OCI-LY3 (cell line): ENCODE measurements at regions not wholly inside any gene's neighbourhood (a gene's known extent, or its start where the extent isn't known, plus 50 kb on each side); places are given as distances from the start of the nearest gene placed in this dataset.

Experiments used
- H2AFZ ChIP-seq: fragments of 200-600, 300-600 bp; shearing (Covaris generic); 2 replicates; pipeline ENCODE4 v1.6.0; 2014; ENCODE audit warnings: antibody characterized with exemption, low read depth, low read length
- H3K27ac ChIP-seq: fragments of 200-600, 300-600 bp; sonication (generic); 2 replicates; pipeline ENCODE4 v1.5.1; 2014; ENCODE audit warnings: mild to moderate bottlenecking, low read length, moderate library complexity, mixed read lengths
- H3K27me3 ChIP-seq: fragments of 200-600, 300-600 bp; sonication (generic); 2 replicates; pipeline ENCODE4 v1.6.1; 2014; ENCODE audit warnings: low read depth, low read length, mixed read lengths
- H3K36me3 ChIP-seq: fragments of 200-600, 300-600 bp; sonication (generic); replicated peaks from 2 replicates; pipeline ENCODE3; 2014; ENCODE audit warnings: low read depth, low read length, mixed read lengths
- H3K4me1 ChIP-seq: fragments of 300-600, 200-600 bp; sonication (generic); 2 replicates; pipeline ENCODE4 v1.6.1; 2014; ENCODE audit warnings: low read length, mixed read lengths
- H3K4me2 ChIP-seq: fragments of 200-600, 300-600 bp; sonication (generic); 2 replicates; pipeline ENCODE4 v1.6.1; 2014; ENCODE audit warnings: low read length, mixed read lengths
- H3K4me3 ChIP-seq: fragments of 300-600, 200-600 bp; sonication (generic); 2 replicates; pipeline ENCODE4 v1.5.1; 2014; ENCODE audit warnings: antibody characterized with exemption, mild to moderate bottlenecking, low read length, moderate library complexity
- H3K79me2 ChIP-seq: fragments of 300-600, 200-600 bp; shearing (Covaris generic); 2 replicates; pipeline ENCODE4 v1.6.1; 2014; ENCODE audit warnings: mild to moderate bottlenecking, low read length, mixed read lengths
- H3K9ac ChIP-seq: fragments of 300-600, 200-600 bp; shearing (Covaris generic); 2 replicates; pipeline ENCODE4 v1.6.0; 2014; ENCODE audit warnings: mild to moderate bottlenecking, low read length, moderate library complexity
- H3K9me3 ChIP-seq: fragments of 200-600, 300-600 bp; shearing (Covaris generic); 2 replicates; pipeline ENCODE4 v1.6.1; 2014; ENCODE audit warnings: low read length, mixed read lengths; ENCODE audit not compliant: insufficient read depth
- H4K20me1 ChIP-seq: fragments of 200-600, 300-600 bp; sonication (generic); 2 replicates; pipeline ENCODE4 v1.6.1; 2016; ENCODE audit warnings: low read length, mixed read lengths; ENCODE audit not compliant: insufficient read depth
- EZH2phosphoT487 ChIP-seq: fragments of 200-600 bp; shearing (Covaris generic); IDR thresholded peaks from 2 replicates; pipeline ENCODE4 v1.6.1; 2018; ENCODE audit warnings: antibody characterized with exemption, mixed run types, low read depth
- TF ChIP-seq, protein P1 (sequence below): fragments of 200-600, 300-600 bp; sonication (generic); IDR thresholded peaks from 2 replicates; pipeline ENCODE4 v1.5.1; 2014; ENCODE audit warnings: antibody characterized with exemption, low read length, low read depth

DNA sequence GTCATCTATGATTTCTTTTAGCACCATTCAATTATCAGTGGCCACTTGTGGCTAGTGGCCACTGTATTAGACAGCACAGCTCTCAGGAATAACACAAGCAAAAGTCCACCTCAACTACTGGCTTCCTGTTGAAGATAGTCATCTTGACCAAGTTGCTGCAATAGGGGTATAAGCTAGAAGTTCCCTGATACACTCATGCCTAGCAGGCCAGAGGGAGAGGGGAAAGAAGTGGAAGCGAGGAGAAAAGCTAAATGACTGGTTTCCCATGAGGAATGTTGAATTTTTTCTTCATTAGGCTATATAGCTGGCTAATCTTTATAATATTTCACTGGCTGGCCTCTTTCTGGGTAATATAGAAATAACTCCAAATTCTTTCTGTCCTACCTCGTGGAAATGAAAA lies 327.5 kb upstream of the MEOX2 start:
- H4K20me1 ChIP-seq: no peaks in the 10 kb centered on the region
- H3K4me1 ChIP-seq: no peaks in the 10 kb centered on the region
- TF ChIP-seq, protein P1, sequence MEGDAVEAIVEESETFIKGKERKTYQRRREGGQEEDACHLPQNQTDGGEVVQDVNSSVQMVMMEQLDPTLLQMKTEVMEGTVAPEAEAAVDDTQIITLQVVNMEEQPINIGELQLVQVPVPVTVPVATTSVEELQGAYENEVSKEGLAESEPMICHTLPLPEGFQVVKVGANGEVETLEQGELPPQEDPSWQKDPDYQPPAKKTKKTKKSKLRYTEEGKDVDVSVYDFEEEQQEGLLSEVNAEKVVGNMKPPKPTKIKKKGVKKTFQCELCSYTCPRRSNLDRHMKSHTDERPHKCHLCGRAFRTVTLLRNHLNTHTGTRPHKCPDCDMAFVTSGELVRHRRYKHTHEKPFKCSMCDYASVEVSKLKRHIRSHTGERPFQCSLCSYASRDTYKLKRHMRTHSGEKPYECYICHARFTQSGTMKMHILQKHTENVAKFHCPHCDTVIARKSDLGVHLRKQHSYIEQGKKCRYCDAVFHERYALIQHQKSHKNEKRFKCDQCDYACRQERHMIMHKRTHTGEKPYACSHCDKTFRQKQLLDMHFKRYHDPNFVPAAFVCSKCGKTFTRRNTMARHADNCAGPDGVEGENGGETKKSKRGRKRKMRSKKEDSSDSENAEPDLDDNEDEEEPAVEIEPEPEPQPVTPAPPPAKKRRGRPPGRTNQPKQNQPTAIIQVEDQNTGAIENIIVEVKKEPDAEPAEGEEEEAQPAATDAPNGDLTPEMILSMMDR: no peak
- no peak for TF ChIP-seq EZH2phosphoT487
- H3K27me3 ChIP-seq: no peaks in the 10 kb centered on the region
- H3K27ac ChIP-seq: no peak overlapping the region
- H3K9me3 ChIP-seq: no peaks in the 10 kb centered on the region
- no peak overlapping the region for H3K4me3 ChIP-seq
- H2AFZ ChIP-seq: no peak overlapping the region
- H3K4me2 ChIP-seq: no peak overlapping the region
- no peak overlapping the region for H3K9ac ChIP-seq
- H3K36me3 ChIP-seq: no peaks in the 10 kb centered on the region
- no peaks in the 10 kb centered on the region for H3K79me2 ChIP-seq

DNA sequence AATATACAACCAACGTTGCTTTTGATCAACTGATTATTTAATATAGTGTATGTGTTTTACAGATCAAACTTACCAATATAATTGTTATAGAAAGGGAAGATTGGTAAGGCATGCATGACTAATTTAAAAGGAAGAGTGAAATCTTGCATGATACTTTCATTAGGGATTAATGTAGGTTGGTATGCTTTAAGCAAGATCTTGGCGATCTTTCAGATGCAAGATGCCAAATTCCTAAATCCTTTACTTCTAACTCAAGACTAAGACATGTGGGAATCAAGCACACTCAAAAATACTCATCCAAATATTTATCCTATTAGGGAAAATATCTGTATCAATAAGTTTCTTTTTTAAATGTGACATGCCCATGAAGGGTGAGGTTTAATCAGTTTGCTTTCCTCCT lies 321.4 kb upstream of the MEOX2 start:
- Histone ChIP-seq H3K9ac (no peak overlapping the region), H3K4me3 (no peak overlapping the region), H3K4me1 (peaks cover 28% of the 10 kb centered on the region), H3K9me3 (no peaks in the 10 kb centered on the region), H3K27me3 (no peaks in the 10 kb centered on the region), H4K20me1 (no peaks in the 10 kb centered on the region), H3K4me2 (no peak overlapping the region), H3K36me3 (no peaks in the 10 kb centered on the region), H3K27ac (no peak overlapping the region), H2AFZ (no peak overlapping the region), H3K79me2 (no peaks in the 10 kb centered on the region)
- TF ChIP-seq EZH2phosphoT487: no peak
- TF ChIP-seq, protein P1: no peak

DNA sequence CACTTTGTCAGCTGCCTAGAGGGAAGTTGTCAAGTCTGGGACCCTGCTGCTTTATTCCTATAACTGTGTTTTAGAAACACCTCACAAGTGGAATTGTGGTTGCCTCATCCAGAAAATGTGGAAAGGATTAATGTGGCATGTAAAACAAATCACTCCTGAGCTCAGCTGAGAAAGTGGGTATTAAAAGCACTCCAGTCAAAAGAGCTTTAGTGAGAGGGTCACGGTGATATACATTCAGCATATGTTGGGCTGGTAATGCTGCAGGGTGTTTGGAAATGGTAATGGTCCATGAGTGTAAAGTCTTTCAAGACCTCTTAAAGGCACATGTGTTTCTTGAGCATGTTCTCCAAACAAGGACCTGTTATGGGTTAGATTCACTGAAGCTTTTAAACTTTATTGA lies 318.2 kb upstream of the MEOX2 start:
- H3K4me2 ChIP-seq: no peak overlapping the region
- TF ChIP-seq, protein P1: no peak
- TF ChIP-seq EZH2phosphoT487: no peak
- no peak overlapping the region for H3K27ac ChIP-seq
- H3K36me3 ChIP-seq: no peaks in the 10 kb centered on the region
- no peak overlapping the region for H3K9ac ChIP-seq
- H3K4me1 ChIP-seq: peaks cover 34% of the 10 kb centered on the region
- H2AFZ ChIP-seq: no peak overlapping the region
- H3K79me2 ChIP-seq: no peaks in the 10 kb centered on the region
- H3K27me3 ChIP-seq: no peaks in the 10 kb centered on the region
- H3K4me3 ChIP-seq: no peak overlapping the region
- no peaks in the 10 kb centered on the region for H3K9me3 ChIP-seq
- no peaks in the 10 kb centered on the region for H4K20me1 ChIP-seq

DNA sequence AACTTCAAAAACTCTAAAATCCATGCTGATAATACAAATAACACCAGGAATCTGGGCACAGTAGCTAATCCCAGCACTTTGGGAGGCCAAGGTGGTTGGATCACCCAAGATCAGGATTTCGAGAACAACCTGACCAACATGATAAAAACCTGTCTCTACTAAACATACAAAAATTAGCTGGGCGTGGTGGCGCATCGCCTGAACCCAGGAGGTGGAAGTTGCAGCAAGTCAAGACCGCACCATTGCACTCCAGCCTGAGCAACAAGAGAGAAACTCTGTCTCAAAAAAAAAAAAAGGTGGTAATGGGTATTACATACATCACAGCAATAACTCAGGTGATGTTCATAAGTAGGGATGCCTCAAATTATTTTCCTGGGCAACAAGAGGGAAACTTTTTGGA lies 315.0 kb upstream of the MEOX2 start:
- no peaks in the 10 kb centered on the region for H4K20me1 ChIP-seq
- H3K27me3 ChIP-seq: no peaks in the 10 kb centered on the region
- H3K79me2 ChIP-seq: no peaks in the 10 kb centered on the region
- H3K4me3 ChIP-seq: no peak overlapping the region
- H3K9me3 ChIP-seq: no peaks in the 10 kb centered on the region
- H3K4me2 ChIP-seq: no peak overlapping the region
- H3K9ac ChIP-seq: no peak overlapping the region
- H3K36me3 ChIP-seq: no peaks in the 10 kb centered on the region
- no peak overlapping the region for H2AFZ ChIP-seq
- TF ChIP-seq, protein P1: no peak
- TF ChIP-seq EZH2phosphoT487: no peak
- no peak overlapping the region for H3K27ac ChIP-seq
- H3K4me1 ChIP-seq: peaks cover 34% of the 10 kb centered on the region
